IPS-NIHi11 (cell line): ENCODE measurements at regions not wholly inside any gene's neighbourhood (a gene's known extent, or its start where the extent isn't known, plus 50 kb on each side); places are given as distances from the start of the nearest gene placed in this dataset.
"Not testable (repeated sequence)": the region's sequence is repeated elsewhere in the genome, so short reads cannot be mapped to it uniquely, and the experiment has no call there.

ENCODE experiments used
- DNase-seq: peaks from one replicate; pipeline ENCODE4 v3.0.0; 2012; ENCODE audit warnings: mixed read lengths, low spot score

DNA sequence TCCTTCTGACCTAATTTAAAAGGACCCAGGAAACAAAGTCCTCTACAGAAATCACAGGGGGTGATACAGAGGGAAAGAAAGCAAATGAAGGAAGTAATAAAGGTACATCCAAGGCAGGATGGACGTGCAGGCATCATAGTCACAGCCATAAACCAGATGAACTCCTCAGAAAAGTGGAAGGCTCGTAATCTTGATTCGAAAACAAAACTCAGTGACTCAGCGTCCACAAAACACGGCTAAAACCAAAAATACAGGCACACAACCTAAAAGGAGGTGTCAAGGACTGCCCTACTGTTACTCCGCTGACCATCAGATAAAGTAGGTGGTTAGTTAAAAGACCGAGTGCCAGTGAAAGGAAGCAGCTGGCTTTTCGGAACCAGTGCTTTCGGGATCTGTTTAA lies 81.5 kb downstream of the TRIM69 start:
- DNase-seq, result not testable (repeated sequence)

DNA sequence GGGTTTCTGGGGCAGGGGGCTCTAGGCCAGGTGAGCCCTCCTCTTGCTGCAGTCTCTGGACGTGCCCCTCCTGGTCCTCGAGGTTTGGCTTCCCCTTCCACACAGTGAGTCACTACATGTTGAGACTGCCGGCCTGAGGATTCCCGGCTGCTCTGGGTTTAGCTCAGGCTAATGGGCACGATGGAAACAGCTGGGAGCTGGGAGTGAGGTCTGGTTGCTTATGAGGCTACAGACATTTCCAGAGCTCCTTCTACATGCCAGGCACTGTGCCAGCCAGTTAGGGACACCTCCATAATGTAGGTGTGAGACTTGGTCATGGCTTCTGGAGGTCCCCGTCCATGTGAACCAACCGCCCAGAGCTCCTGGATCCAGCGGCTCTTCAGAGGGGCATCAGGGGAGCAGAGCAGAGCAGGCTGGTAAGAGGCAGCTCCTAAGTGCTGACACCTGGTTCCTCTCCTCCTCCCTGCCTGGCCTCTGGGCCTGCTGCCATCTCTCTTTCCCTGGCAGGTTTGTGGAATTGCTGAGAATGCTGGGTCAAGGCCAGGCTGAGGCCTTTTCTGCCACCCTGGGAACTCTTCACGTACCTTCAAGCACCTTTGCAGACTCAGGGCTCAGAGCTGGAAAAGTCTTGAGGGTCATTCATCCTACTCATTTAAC lies 83.1 kb downstream of the TRIM69 start:
- not testable (repeated sequence) for DNase-seq

DNA sequence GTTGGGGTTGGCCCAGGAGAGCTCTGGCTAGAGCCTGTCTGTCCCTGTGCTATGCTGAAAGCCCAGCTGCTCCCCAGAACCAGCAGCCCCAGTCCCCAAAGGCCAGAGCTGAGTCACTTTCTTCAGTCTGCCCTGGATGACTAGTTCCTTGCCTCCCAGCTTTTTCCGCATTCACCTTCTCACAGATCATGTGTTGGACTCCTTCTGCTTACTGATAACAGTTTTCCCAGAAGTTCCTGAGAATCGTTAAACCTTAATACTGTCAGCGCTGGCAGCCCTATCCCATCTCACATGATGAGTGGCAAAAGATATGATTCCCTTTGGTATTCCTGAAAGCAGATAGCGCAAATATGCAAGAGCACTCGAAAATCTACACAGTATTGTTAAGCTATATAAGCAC lies 84.2 kb downstream of the TRIM69 start:
- DNase-seq, result not testable (repeated sequence)

DNA sequence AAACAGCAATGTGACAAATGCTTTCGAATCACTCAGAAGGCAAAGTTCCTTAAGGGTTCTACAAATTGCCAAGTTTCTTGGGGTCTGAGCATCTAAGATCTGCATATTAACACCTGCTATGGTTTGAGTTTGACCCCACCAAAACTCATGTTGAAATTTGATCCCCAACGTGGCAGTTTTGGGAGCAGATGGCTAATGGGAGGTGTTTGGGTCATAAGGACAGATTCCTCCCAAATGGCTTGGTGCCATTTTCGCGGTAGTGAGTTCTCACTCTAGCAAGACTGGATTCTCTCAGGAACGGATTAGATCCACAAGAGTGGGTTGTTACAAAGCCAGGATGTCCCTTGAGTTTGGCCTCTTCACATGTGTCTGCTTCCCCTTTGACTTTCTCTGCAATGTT lies 84.6 kb downstream of the TRIM69 start:
- DNase-seq, result not testable (repeated sequence)

DNA sequence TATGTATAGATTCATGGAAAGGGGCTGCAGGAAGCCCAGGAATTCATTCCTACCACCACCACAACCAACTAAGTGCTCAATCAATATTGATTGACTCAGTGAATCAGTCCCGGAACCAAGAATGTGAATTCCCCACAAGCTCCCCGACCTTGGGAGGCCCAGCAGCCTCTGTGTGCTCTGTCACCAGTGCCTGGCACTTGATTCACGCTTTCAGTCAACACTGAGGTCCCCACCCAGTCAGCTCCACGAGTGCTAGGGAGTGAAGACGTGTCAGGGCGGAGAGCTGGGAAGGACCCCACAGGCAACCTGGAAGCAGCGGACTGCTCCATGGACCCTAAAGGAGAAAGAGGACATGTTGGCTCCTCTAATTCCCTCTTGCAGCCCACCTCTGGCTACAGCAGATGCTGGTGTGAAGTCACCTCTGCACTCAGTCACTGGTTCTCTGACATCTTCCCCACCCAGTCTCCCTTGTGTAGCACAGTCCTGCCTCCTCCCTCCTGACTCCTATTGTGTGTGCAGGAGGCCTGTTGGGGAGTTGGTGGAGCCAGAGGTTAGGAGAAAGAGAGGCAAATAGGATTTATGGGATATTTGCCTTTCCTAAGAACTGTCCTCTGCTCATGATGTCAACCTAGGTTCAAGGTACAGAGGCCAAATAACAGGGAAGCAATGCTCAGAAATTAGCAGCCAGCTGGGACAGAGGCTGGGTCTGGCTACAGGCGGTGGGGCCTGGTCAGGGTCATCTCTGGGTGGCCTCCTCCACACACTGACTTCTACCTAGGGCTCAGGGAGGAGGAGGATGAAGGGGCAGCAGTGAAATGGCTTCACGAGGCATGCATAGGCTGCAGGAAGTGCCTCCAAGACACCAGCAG lies 88.2 kb downstream of the TRIM69 start:
- not testable (repeated sequence) for DNase-seq

DNA sequence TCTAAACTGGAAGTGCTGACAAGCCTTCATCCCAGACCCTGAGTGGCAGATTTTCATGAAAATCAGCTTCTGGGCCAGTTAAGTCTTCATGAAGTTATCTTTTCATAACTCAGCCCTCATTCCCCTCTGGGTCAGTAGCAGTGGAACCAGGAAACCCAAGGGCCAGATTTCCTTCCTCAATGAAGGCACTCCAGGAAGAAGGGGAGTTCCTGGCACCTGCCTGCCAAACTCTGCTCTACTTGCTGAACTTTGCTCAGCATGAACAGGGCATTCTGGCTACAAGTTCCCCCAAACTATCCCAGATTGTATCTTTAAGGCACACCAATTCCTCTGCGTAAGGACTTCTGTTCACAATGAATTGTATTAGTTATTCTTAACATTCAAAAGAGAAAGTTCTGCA lies 90.3 kb downstream of the TRIM69 start:
- DNase-seq, result not testable (repeated sequence)

DNA sequence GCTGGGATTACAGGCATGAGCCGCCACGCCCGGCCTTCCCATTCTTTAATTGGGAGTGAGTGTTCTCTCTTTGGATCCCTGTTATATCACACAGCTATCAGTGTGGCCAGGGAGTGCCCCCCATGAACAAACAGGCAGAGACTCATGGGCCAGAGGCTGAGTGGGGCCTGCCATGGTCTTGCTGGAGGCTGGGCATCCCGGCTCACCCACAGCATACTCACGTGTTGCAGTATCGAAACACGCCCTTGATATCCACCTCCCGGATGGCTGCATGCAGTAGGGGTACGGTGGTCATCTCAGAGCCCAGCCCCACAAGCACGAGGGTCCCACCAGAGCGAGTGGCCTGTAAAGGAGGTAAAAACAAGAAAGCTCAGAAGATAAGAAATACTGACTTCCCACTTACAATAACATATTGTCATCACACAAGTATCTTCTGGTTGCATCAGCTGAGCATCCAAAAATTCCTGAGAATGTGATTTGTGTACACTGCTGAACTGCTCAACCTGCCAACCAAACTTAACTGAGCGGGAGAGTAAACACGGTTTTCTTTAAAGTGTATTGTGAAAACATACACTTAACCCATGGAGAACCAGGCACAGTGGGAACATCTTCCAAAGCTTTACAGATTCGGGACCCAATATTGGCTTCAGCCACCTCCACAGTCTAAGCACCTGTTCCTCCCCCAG lies 92.0 kb downstream of the TRIM69 start:
- DNase-seq, result not testable (repeated sequence)

DNA sequence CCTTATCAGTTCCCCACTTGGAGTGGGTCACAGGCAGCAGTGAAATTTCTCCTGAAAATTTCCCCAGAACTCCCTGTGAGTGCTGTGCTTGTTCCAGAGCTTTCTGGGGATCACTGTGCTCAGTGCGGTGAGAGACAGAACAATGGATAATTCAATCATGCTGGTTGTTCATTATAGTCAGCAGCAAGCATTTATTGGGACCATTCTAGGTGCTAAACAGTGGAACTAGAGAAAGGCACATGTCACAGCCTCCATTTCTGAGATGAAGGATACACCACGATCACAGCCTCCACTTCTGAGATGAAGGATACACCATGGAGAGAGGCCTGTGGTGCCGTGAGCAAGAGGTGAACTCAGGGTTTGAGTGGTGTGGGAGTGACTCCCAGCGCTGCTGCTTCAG lies 92.8 kb downstream of the TRIM69 start:
- DNase-seq, result not testable (repeated sequence)

DNA sequence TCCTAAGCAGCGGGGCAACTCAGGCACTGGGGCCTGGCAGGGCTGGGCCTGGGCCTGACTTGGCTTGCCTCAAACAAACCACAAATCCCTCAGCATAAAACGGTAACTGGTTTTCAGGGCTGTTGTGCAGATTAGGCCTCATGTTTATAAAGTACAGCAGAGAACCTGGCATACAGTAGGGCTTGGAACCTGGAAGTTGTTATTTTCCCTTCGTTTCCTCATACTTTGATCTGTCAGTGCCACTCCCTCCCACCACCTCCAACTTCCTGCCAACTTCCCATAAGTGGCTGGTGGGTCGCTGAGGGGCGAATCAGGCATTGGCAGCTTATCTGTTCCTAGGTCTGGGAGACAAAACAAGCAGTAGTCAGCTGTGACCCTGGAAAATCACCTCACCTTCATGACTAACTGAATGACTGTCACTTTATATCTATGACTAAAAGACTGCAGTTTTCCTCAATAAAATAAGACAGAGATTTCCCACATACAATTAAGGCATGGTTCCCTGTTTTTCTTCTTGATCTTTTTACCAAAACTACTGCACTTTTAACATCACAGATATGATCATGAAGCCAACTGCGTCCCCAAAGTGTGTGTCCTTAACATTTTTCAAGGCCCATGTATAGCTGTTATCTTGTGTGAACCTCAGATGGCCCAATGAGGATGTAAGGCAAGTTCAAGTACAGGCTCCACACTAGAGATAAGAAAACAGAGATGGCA lies 94.5 kb downstream of the TRIM69 start:
- not testable (repeated sequence) for DNase-seq

DNA sequence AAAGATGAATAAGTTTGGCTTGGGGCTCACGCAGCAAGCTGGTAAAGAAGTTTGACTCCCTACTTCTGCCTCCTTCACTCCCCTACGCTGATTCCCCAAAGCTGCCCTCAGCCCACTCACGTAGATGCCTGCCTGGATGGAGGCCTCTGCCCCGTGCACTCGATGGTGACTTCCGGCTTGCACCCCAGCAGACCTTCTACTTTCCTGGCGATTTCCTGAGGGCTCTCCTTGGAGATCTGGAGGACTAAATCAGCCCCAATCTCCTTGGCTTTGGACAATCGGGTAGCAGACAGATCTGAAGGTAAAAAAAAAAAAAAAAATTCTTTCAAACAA lies 95.0 kb downstream of the TRIM69 start:
- not testable (repeated sequence) for DNase-seq

DNA sequence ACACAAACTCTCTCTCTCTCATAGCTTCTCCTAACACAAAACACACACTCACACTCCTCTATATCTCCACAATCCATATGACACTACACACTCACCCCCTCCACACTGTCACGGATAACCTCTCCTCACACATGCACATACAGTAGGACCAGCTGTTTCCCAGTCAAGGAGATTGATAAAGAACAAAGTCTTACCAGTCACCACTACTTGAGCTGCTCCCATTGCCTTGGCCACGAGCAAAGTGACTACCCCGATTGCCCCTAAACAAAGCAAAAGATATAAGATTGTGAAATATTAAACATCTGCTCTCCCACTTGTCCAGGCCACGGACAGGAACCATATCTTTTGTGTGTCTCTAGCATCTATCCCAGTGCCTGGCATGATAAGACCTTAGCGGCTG lies 95.8 kb downstream of the TRIM69 start:
- not testable (repeated sequence) for DNase-seq

DNA sequence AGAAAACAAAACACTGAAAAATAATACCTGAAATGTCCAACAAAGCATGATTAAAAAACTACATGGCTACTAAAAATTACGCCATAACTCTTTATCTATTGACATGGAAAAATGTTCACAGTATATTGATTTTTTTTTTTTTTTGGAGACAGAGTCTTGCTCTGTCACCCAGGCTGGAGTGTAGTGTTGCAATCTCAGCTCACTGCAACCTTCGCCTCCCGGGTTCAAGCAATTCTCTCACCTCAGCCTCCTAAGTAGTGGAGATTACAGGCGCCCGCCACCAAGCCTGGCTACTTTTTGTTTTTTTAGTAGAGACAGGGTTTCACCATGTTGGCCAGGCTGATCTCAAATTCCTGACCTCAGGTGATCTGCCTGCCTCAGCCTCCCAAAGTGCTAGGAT lies 96.8 kb downstream of the TRIM69 start:
- not testable (repeated sequence) for DNase-seq

DNA sequence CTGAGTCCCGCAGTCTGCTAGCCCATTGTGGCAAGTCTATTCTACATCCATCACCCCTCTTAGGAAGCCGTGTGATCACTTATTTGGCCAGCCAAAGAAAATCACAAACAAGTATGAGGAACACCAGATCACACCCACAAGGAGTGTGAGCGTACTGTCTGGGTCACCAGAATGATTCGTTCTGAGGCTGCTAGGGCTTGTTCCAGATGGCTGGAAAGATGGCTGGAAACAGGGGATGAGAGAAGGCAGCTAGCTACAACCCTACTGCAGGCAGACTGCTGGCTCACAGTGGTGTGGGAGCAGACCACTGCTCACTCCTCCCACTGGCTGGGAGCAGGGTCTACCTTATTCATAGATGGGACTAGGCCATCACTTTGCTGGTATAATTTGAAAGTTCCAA lies 97.4 kb downstream of the TRIM69 start:
- not testable (repeated sequence) for DNase-seq

DNA sequence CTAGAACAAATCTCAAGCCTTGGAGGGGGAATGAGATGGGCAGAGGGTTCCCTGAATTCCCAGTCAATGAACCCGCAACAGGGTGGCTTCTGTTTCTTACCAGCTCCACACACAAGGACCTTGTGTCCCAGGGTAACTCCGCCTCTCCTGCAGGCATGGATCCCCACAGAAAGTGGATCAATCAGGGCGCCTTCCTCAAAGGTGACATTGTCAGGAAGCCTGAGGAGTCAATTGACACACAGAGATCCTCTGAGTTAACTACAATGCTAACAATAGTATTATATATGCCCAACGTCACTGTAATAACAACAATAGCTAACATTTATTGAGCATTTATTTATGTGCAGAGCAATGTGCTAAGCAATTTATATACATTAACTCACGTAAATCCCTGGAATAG lies 98.8 kb downstream of the TRIM69 start:
- not testable (repeated sequence) for DNase-seq

DNA sequence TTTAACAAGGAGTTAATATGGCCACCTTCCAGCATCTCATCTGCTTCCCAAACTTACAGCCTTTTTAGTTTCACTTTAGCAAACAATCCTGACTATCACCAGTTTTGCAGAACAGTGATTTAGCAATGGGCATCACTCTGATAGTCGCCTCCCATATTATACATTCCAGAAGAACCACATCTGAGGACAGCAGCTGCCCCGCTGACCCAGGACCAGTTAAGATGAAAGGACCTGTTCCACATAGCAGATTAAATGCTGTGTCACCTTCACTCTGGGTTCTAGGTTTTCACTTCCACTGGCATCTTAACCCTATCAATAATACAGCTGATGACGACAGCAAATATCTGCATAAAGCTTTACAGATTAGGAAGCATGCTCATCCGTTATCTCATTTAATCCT lies 99.8 kb downstream of the TRIM69 start:
- no peak for DNase-seq

DNA sequence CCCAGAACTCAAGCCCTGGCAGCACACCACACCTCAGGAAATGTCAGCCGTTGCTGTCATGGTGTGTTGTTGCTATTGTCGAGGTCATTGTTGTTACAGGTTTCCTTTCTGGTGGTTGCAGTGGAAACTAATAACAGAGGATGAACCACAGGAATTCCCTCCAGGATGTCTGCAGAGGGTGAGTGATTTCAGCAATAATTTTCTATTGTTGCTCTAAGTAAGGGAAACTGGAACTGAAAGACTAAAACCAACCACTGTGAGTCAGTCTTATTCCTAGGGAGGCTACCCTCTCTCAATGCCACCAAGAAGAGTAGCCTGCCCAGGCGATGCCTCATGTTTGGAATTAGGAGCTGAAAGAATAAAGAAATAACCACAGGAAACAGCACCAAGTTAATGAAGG lies 102.6 kb downstream of the TRIM69 start:
- not testable (repeated sequence) for DNase-seq

DNA sequence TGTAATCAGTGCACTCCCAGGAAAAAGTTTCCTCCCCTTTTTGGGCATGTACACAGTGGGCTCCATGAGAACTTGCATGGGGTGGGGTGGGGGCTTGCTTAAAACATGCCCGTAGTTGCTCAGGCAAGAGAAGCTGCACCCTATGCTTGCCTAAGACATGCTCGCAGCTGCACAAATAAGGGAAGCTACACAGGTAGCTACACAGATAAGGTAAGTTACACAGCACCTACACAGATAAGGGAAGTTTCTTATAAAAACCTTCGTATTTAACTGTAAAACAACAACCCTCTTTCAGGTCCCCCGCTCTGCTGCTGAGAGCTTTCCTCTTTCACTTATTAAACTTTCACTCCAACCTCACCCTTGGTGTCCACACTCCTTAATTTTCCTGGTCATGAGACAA lies 105.4 kb downstream of the TRIM69 start:
- DNase-seq, result not testable (repeated sequence)

DNA sequence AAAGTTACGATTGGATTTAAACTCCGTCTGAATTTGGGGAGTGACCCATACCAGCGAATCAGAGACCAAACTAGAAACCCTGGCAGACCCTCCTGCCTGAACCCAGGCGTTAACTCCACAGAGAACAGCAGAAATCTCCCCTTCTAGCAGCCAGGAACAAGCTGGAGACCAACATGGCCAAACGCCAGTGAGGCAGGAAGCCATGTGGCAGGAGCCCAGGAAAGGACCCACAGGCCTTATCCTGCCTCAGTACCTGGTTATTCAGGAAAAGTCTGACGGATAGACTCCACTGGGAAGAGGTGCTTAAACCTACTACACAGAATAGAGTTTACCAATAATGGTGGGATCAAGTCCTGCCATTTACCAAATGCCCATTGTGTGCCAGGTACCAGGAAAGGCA lies 106.6 kb downstream of the TRIM69 start:
- DNase-seq, result not testable (repeated sequence)

DNA sequence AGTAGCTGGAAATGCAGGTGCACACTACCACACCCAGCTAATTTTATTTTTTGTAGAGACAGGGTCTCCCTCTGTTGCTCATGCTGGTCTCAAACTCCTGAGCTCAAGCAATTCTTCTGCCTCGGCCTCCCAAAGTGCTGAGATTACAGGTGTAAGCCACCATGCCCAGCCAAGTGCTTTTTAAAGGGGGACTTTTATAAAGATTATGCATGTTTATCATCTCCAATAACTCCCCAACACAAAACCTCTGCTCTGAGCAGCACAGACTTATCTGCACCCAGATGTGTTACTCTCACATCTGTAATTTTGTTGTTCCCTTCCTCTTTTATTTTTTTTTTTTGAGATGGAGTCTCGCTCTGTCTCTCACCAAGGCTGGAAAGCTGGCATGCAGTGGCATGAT lies 108.6 kb downstream of the TRIM69 start:
- not testable (repeated sequence) for DNase-seq

DNA sequence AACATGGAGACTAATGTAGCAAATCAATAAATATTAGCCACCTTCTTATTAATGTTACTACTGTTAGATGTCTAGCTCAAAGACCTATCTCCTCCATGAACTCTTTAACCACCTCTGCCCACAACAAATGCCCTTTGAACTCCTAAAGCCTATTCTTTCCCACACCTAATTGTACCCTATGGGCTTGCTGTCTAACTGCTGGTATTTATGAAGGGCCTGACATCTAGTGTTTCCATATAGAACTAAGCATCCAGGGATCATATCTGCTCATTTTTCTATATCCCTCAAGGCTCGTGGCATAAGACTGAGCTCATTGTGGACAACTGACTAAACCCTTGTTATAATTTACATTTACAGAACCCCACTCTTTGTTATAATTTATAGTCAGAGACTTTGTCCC lies 109.8 kb downstream of the TRIM69 start:
- not testable (repeated sequence) for DNase-seq

DNA sequence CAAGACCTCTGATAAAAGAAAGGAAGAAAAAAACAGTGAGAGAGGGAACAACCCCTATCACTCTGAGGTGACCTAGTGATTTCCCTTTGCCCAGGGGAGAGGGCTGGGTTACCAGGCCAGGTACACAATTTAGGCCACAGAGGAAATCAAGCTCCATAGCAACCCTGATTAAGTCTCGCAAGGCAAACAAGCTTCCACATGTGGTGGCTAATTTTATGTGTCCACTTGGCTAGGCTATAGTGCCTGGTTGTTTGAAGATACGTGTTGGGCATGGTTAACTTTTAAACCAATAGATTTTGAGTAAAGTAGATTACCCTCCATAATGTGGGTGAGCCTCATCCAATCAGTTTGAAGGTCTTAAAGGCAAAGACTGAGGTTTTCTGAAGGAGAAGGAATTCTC lies 108.9 kb upstream of the TERB2 start:
- DNase-seq, result not testable (repeated sequence)

DNA sequence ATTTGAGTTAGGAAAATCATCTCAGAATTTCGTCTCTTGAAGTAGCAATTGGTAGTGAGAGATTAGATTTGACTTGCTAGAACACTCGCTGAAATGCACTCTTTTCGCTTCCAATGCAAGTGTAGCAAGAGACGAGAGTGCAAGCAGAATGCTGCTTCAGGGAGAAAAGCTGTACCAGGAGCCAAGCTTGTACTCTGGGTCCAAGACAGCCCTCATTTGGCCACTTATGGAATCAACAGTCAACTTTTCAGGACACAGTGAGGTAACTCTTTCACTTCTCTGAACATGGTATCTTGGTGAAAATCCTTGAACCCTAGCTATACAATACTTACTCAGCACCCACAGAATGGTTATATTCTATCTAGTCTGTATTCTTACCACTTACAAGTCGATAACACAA lies 107.6 kb upstream of the TERB2 start:
- DNase-seq, result not testable (repeated sequence)
